ENCODE measurements at regions not wholly inside any gene's neighbourhood (a gene's known extent, or its start where the extent isn't known, plus 50 kb on each side); places are given as distances from the start of the nearest gene placed in this dataset.

DNA sequence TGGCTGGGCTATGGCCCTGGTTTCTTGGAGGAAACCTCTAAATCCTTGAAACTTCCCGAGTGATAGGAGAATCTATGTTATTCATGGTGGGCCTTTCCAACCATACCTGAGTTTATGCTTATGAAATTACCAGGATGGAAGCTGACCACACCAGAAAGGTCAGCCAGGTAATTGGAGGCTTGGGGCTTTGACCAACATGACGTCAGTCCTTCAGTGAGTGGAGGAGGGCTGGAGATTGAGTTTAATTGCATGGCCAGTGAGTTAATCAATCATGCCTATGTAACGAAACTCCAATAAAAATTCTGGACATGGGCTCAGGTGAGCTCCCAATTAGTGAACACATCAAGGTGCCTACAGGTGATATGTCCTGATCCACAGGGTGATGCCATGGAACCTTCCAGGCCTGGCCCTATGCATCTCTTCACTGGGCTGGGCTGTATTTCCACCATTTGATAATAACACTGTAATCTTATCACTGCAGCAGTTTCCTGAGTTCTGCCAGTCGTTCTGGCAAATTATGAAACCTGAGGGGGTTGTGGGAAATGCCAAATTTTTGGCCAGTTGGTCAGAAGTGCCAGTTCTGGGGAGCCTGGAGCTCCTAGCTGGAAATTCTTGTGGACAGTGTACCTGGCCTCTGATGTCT is 106.5 kb downstream of the CDH26 start:
- no peak for FAIRE-seq

DNA sequence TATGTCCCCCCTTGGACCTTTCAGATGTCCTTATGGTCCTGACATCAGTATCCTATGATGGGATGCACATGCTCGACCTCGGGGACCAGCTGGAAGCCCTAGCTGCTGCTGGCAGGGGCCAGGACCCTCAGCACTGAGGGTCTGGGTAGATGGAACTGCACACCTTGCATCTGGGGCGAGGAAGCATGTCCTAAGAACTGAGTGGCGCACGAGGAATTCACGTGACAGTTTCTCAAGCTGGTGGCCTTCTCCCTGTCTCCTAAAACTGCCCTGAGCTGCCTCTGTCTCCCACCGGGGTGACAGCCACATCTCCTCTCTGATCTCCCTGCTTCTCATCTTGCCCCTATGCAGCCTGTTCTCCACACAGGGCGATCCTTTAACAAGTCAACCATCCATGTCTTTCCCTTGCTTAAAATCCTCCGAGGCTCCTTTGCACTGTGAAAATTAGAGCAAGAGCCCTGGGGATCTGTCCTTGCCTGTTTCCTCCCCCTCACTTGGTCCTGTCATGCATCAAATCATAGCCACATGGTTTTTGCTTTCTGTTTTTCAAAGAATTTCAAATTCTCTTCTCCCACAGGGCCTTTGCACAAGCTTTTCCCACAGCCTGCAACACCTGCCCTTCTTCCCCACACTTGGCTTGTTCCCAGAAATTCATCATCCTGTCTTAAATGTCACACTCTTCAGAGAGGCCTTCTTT is 107.7 kb downstream of the CDH26 start:
- no peak for FAIRE-seq

DNA sequence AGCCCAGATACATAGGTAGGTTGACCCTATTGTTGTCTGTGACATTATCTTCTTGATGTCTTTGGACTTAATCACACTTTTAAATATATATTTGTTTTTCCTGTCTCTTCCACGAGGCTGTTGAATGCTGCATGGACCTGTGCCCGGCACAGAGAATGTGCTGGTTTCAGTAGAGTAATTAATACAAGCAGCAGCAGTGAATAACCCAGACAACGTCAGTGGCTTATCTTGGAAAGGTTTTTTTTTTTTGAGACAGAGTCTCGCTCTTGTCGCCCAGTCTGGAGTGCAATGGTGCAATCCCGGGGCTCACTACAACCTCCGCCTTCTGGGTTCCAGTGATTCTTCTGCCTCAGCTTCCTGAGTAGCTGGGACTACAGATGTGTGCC is 108.2 kb downstream of the CDH26 start:
- FAIRE-seq, result no peak

DNA sequence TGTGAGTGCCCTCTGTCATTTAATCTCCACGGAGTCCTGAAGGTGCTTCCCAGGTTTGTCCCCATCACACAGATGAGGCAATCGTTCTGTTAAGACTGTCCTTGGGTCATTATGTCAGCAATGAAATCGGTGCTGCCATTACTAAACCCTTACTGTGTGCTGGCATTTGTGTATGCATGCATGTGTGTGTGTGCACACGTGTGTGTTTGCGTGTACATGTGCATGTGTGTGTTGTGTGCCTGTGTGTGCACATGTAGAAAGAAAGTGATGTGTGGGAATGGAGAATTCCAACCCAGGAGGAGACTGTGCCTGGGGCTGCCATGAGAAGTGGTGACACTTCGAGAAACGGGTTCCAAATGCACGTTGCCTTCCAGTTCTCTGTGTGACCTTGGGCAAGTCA is 110.3 kb downstream of the CDH26 start:
- FAIRE-seq, result no peak

DNA sequence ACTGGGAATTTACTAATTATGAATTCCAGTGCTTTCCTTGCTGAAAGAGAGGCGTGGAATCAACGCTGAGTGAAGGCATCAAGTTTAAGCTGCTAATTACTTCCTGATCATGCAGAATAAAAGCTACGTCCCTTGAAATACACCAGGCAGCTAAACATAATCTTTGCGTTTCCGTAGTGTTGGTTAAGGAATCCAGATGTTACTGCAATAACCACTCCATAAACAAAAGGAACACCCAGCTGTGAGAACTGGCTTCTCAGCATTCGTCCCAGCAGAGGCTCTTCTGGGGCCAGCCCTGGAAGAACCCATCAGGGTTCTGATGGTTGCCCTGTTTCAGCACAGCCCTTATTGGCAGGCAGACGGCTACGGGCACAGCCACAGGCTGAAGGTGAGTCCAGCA is 111.4 kb downstream of the CDH26 start:
- FAIRE-seq, result no peak

DNA sequence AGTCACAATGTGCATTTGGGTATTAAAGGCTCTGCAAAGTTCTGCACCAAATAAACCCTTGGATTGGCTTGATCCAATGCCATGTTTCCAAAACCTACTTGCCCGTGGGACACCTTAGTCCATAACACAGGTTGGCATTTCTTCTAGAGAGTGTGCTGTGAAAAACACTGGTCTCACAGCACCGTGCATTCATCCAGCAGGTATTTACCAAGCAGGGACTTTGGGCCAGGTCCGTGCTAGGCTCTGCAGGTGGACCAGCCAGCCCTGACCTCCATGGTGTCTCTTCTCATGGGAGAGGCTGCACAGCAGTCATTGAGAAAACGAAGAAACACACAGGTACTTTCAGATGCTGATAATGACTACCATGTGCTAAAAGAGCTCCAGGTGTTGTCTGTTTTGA is 112.6 kb downstream of the CDH26 start:
- FAIRE-seq, result no peak

DNA sequence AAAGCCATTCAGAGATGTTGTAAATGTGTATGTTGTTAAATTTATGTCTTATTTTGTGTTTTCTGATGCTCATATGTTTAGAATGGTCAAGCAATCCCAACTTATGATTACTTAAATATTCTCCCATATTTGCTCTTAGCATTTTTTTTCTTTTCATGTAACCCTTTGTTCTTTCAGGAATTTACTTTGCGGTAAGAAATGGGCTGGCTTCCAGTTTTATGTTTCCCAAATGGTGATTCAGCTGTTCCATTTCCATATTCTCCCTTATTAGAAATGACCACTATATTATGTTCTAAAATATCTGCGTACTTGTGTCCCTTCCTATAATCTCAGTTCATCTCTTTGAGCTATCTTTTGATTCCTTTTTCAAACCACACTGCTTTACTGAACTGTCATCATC is 113.7 kb downstream of the CDH26 start:
- no peak for FAIRE-seq

DNA sequence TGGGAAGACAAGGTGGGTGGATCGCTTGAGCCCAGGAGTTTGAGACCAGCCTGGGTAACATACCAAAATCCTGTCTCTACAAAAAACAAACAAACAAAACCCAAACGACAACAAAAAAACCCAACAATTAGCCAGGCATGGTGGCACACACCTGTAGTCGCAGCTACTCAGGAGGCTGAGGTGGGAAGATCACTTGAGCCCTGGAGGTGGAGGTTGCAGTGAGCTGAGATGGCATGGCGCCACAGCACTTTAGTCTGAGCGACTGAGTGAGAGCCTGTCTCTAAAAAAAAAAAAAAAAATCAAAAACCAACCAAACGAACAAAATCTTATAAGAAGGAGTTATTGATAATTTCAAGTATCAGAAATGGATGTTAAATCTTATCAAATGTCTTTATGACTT is 114.9 kb downstream of the CDH26 start:
- FAIRE-seq, result no peak

DNA sequence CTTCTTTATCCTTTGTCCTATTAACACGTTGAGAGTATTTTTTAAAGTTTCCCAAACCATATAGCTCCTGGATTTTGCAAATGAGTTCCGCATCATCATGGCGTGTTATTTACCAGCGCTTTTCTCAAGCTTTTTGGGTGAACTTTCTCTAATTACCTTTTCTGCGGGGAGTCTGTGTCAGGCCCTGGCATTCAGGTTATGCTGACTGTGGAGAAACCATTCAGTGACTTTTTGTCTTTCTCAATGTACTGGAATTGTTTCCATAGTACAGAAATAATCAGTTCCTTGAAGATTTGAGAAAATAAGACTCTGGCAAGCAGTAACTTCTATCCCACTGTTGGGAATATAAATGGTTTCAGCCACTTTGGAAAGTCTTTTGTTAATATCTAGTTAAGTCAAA is 115.3 kb downstream of the CDH26 start:
- no peak for FAIRE-seq

DNA sequence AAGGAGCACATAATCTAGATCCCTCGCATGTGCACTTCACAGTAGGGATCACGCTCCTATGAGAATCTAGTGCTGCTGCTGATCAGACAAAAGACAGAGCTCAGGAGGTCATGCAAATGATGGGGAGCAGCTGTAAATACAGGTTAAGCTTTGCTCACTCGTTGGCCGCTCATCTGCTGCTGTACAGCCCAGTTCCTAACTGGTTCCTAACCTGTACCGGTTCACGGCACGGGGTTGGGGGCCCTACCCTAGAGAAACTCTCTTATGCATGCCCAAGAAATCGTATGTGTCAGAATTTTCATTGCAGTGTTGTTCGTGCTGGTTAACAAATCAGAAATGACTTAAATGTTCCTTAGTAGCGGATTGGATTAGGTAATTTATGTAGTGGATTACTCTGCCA is 116.1 kb downstream of the CDH26 start:
- FAIRE-seq, result no peak

- FAIRE-seq, result no peak
These were observed 120.4 kb downstream of the CDH26 start for GRCh38 chr20:60078351-60079250.

GRCh38 chr20:60080401-60080800 is 122.2 kb downstream of the CDH26 start:
- no peak for FAIRE-seq

DNA sequence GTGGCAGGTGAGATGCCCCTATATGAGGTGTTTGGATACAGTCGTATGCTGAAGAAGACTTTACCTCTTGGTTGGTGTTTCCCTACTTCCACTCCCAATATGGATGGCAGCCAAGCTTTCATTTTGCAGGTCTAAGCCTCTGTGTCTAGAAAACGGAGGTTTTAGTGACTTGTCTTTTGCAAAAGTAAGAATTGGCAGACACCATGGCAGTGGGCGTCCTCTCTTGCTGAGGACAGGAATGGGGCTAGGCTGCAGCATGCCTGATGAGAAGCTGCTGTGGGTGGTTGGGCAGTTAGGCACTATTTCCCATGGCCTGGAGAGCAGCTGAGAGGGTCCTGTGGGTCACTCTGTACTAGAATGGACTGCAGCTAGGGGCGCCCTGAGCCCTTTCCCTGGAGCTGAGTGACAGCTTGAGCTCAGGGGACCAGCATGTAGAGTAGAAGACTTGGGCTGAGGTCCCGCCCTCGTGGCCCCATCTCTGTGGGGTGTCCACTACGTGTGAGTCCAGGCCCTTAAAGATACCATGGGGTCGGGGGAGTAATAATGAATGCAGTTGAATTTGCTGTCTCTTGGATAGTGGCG is 127.4 kb downstream of the CDH26 start:
- FAIRE-seq, result no peak

- FAIRE-seq, result no peak
These were observed 128.8 kb downstream of the CDH26 start for GRCh38 chr20:60086821-60087562.

DNA sequence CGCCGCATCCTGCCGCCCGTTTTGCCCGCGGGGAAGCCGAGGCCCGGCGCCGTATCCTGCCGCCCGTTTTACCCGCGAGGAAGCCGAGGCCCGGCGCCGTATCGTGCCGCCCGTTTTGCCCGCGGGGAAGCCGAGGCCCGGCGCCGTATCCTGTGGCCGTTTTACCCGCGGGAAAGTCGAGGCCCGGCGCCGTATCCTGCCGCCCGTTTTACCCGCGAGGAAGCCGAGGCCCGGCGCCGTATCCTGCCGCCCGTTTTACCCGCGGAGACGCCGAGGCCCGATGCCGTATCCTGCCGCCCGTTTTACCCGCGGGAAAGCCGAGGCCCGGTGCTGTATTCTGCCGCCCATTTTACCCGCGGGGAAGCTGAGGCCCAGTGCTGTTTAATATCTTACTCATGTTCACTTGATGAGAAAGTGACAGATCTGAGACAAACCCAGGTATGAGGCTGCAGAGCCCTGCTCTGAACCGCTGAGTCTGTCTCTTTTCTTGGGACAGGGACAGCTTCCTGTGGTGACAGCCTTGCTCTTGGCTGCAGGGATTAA is 129.4 kb downstream of the CDH26 start:
- FAIRE-seq, result no peak

GRCh38 chr20:60088236-60088635 is 130.0 kb downstream of the CDH26 start:
- FAIRE-seq, result no peak

- FAIRE-seq, result no peak
These were observed 132.4 kb downstream of the CDH26 start for GRCh38 chr20:60090631-60091030.

GRCh38 chr20:60091305-60091704 is 133.1 kb downstream of the CDH26 start:
- FAIRE-seq, result no peak

DNA sequence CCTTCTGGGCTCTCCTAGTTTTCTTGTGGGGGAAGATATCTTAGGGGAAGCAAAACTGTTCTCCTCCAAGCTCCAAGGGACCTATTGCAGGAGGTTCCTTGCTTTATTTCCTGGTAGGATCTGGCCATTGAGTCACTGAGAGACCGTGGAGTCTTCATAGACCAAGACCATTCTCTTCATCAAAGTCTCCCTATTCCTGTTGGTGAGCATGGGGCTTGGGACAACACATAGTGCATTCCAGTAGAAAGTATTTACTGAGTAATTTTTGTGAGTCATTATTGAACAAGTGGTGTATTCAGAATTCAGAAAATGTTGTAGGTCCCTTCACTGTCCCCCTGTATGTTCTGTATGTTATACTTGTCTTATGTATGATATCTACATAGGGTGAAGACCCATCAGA is 133.6 kb downstream of the CDH26 start:
- no peak for FAIRE-seq

GRCh38 chr20:60092729-60093128 is 134.5 kb downstream of the CDH26 start:
- no peak for FAIRE-seq

- FAIRE-seq, result no peak
These were observed 137.2 kb downstream of the CDH26 start for GRCh38 chr20:60095456-60095855.

GRCh38 chr20:60096166-60096565 is 137.9 kb downstream of the CDH26 start:
- FAIRE-seq, result no peak

- no peak for FAIRE-seq
These were observed 139.1 kb downstream of the CDH26 start for GRCh38 chr20:60097285-60097684.

Measured in G401.6 (cell line).